GM12878 (cell line): ENCODE measurements at regions not wholly inside any gene's neighbourhood (a gene's known extent, or its start where the extent isn't known, plus 50 kb on each side); places are given as distances from the start of the nearest gene placed in this dataset.

Source experiments
- EP300 ChIP-seq, 2 experiments: fragments of 150-350 bp in 1 of 2; IDR thresholded peaks; 2 replicates each; pipeline ENCODE4 v1.6.1; 2011 to 2012; ENCODE audit warnings: low read depth in 2 of 2, low read length in 2 of 2, borderline replicate concordance in 1 of 2, improper control_type of control experiment in 1 of 2, inconsistent platforms in 1 of 2; ENCODE audit not compliant: control insufficient read depth in 1 of 2
- EZH2 ChIP-seq: IDR thresholded peaks from 2 replicates; pipeline ENCODE4 v1.6.1; 2012; ENCODE audit warnings: low read depth, mild to moderate bottlenecking, control low read depth, inconsistent platforms, low read length, borderline replicate concordance; ENCODE audit not compliant: control insufficient read depth
- FOXM1 ChIP-seq: IDR thresholded peaks from 2 replicates; pipeline ENCODE4 v1.6.1; 2012; ENCODE audit warnings: low read depth, mild to moderate bottlenecking, inconsistent platforms, low read length, moderate library complexity
- NRF1 ChIP-seq: conservative IDR thresholded peaks from 2 replicates; pipeline ENCODE4 v1.6.1; 2011; ENCODE audit warnings: mild to moderate bottlenecking, low read depth, low read length, improper control_type of control experiment
- POLR2A ChIP-seq: IDR thresholded peaks from 2 replicates; pipeline ENCODE4 v1.6.1; 2011; ENCODE audit warnings: low read depth, mild to moderate bottlenecking, low read length
- RAD51 ChIP-seq: fragments of 450-650 bp; IDR thresholded peaks from 2 replicates; pipeline ENCODE4 v1.6.1; 2016; ENCODE audit warnings: moderate library complexity, mild to moderate bottlenecking, inconsistent platforms
- RFX5 ChIP-seq: IDR thresholded peaks from 2 replicates; pipeline ENCODE4 v1.6.1; 2011; ENCODE audit warnings: low read depth, low read length, improper control_type of control experiment
- SUPT20H ChIP-seq: IDR thresholded peaks from 2 replicates; pipeline ENCODE4 v1.6.1; 2011; ENCODE audit warnings: low read depth, mild to moderate bottlenecking, low read length, moderate library complexity, borderline replicate concordance; ENCODE audit not compliant: control insufficient read depth
- TF ChIP-seq, protein P1 (sequence below), 3 experiments: IDR thresholded peaks in 2 of 3; conservative IDR thresholded peaks in 1 of 3; 2 replicates each; pipeline ENCODE4 v1.5.1; 2011; ENCODE audit warnings: low read depth in 3 of 3, low read length in 3 of 3, mild to moderate bottlenecking in 3 of 3, control low read depth in 2 of 3, moderate library complexity in 2 of 3, inconsistent platforms in 1 of 3, mixed read lengths in 1 of 3; ENCODE audit not compliant: control insufficient read depth in 2 of 3, insufficient read depth in 1 of 3; ENCODE audit errors: extremely low read depth in 1 of 3
- TF ChIP-seq, protein P2 (sequence below): IDR thresholded peaks from 2 replicates; pipeline ENCODE4 v1.6.1; 2011; ENCODE audit warnings: low read depth, low read length, improper control_type of control experiment, borderline replicate concordance
- TF ChIP-seq, protein P3 (sequence below): IDR thresholded peaks from 2 replicates; pipeline ENCODE4 v1.6.1; 2012; ENCODE audit warnings: low read depth, low read length, improper control_type of control experiment

DNA sequence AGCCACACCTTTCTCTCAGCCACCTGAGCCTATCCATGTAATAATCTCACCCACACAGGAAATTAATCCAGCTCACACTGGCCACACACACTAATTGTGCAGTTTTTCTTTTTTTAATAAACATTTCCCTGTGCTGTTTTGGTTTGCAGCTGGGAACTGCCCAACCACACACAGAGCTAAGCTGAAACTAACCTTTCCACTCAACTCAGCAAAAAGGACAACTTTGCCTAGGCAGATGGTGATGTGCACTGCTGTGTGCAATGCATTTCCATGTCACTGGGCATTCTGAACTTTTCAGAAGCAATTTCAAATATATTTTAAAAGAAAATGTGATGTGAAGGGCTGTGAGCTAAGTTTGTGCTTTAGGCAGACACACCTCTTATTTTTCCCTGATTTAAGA is 70.0 kb upstream of the TLL1 start:
- TF ChIP-seq EP300 (IDR thresholded peaks at IDR 0.05; ENCODE audit: borderline replicate concordance in 1 of 2, control insufficient read depth in 1 of 2, low read depth in 2 of 2, low read length in 2 of 2) (no peak), EZH2 (no peak), FOXM1 (no peak), POLR2A (no peak), RFX5 (no peak), RAD51 (no peak), NRF1 (no peak), SUPT20H (no peak)
- TF ChIP-seq, protein P1, sequence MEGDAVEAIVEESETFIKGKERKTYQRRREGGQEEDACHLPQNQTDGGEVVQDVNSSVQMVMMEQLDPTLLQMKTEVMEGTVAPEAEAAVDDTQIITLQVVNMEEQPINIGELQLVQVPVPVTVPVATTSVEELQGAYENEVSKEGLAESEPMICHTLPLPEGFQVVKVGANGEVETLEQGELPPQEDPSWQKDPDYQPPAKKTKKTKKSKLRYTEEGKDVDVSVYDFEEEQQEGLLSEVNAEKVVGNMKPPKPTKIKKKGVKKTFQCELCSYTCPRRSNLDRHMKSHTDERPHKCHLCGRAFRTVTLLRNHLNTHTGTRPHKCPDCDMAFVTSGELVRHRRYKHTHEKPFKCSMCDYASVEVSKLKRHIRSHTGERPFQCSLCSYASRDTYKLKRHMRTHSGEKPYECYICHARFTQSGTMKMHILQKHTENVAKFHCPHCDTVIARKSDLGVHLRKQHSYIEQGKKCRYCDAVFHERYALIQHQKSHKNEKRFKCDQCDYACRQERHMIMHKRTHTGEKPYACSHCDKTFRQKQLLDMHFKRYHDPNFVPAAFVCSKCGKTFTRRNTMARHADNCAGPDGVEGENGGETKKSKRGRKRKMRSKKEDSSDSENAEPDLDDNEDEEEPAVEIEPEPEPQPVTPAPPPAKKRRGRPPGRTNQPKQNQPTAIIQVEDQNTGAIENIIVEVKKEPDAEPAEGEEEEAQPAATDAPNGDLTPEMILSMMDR (IDR thresholded peaks at IDR 0.05 in 2 of 3, conservative IDR thresholded peaks at IDR 0.05 in 1 of 3; ENCODE audit: control insufficient read depth in 2 of 3, extremely low read depth in 1 of 3, insufficient read depth in 1 of 3, low read depth in 3 of 3, low read length in 3 of 3) = no peak
- TF ChIP-seq, protein P2, sequence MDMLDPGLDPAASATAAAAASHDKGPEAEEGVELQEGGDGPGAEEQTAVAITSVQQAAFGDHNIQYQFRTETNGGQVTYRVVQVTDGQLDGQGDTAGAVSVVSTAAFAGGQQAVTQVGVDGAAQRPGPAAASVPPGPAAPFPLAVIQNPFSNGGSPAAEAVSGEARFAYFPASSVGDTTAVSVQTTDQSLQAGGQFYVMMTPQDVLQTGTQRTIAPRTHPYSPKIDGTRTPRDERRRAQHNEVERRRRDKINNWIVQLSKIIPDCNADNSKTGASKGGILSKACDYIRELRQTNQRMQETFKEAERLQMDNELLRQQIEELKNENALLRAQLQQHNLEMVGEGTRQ = no peak
- TF ChIP-seq, protein P3, sequence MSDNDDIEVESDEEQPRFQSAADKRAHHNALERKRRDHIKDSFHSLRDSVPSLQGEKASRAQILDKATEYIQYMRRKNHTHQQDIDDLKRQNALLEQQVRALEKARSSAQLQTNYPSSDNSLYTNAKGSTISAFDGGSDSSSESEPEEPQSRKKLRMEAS = no peak
